GM12878 (cell line): ENCODE measurements at regions not wholly inside any gene's neighbourhood (a gene's known extent, or its start where the extent isn't known, plus 50 kb on each side); places are given as distances from the start of the nearest gene placed in this dataset.

Experiments used
- ATAC-seq: fragments of 200-7000 bp; cut with Tn5 transposase; 3 replicates; pipeline ENCODE4 v1.9.1; 2020; ENCODE audit warnings: mild to moderate bottlenecking, moderate library complexity
- BruUV-seq: library from RNA; stranded (reverse); fragments of 400-500 nt; replicated peaks from 2 replicates; lab custom pipeline; 2021; lab: Mats Ljungman, UMichigan
- CTCF ChIA-PET: fragments of 300-600 bp; sonication (Branson Sonifier 250); formaldehyde crosslinking; extraction: SDS; loops from one replicate; lab custom pipeline; 2021; ENCODE audit warnings: inconsistent platforms; lab: Yijun Ruan, JAX
- POLR2A ChIA-PET: fragments of 350-600 bp; formaldehyde crosslinking; extraction: SDS; loops from one replicate; lab custom pipeline; 2021; ENCODE audit warnings: inconsistent platforms; lab: Charles Lee
- RAD21 ChIA-PET: fragments of 300-600 bp; sonication (Branson Sonifier 250); formaldehyde crosslinking; loops from one replicate; lab custom pipeline; 2023; ENCODE audit warnings: antibody characterized with exemption; ENCODE audit not compliant: unreplicated experiment; lab: Charles Lee
- SMC1A ChIA-PET: fragments of 300-600 bp; sonication (Branson Sonifier 250); formaldehyde crosslinking; loops from one replicate; lab custom pipeline; 2023; ENCODE audit not compliant: unreplicated experiment, uncharacterized antibody; lab: Charles Lee
- DNase-seq: peaks from one replicate; pipeline ENCODE4 v3.0.0-alpha.2; 2011; ENCODE audit warnings: low read depth, low spot score
- FAIRE-seq: peaks from 3 replicates; lab custom pipeline; 2011; peaks lifted over from hg19 to GRCh38; lab: Jason Lieb, UNC
- H2AFZ ChIP-seq: 2 replicates; pipeline ENCODE4 v1.6.0; 2011; ENCODE audit warnings: low read depth, low read length, control low read depth; ENCODE audit not compliant: control insufficient read depth
- H3K27ac ChIP-seq: 2 replicates; pipeline ENCODE4 v1.5.1; 2011; ENCODE audit warnings: control low read depth; ENCODE audit not compliant: control insufficient read depth, insufficient read depth
- H3K27me3 ChIP-seq, 2 experiments: replicated peaks in 1 of 2; 2 replicates each; pipeline versions ENCODE4 v1.6.0 to v1.6.1; 2011; ENCODE audit warnings: low read length in 1 of 2; ENCODE audit not compliant: control insufficient read depth in 2 of 2, insufficient read depth in 2 of 2
- H3K36me3 ChIP-seq, 2 experiments: 2 replicates each; pipeline ENCODE4 v1.5.1; 2011; ENCODE audit warnings: low read length in 1 of 2; ENCODE audit not compliant: control insufficient read depth in 2 of 2, insufficient read depth in 2 of 2
- H3K4me1 ChIP-seq: 2 replicates; pipeline ENCODE4 v1.6.1; 2011; ENCODE audit warnings: mild to moderate bottlenecking, low read length, moderate library complexity, mixed read lengths; ENCODE audit not compliant: control insufficient read depth, insufficient read depth
- H3K4me2 ChIP-seq: 2 replicates; pipeline ENCODE4 v1.6.0; 2011; ENCODE audit warnings: control low read depth; ENCODE audit not compliant: control insufficient read depth, insufficient read depth
- H3K4me3 ChIP-seq: fragments of 200-600 bp; sonication (generic); 2 replicates; pipeline ENCODE4 v1.5.1; 2016
- H3K79me2 ChIP-seq: 2 replicates; pipeline ENCODE4 v1.6.0; 2011; ENCODE audit warnings: low read length; ENCODE audit not compliant: control insufficient read depth, insufficient read depth
- H3K9ac ChIP-seq: 2 replicates; pipeline ENCODE4 v1.8.0; 2011; ENCODE audit warnings: low read length, control low read depth, mixed read lengths; ENCODE audit not compliant: control insufficient read depth, insufficient read depth
- H3K9me3 ChIP-seq: replicated peaks from 3 replicates; pipeline ENCODE4 v1.5.1; 2011; ENCODE audit warnings: mild to moderate bottlenecking, low read length; ENCODE audit not compliant: control insufficient read depth, insufficient read depth
- H4K20me1 ChIP-seq: 2 replicates; pipeline ENCODE4 v1.6.0; 2011; ENCODE audit not compliant: control insufficient read depth, insufficient read depth
- CBX3 ChIP-seq: fragments of 200-600 bp; sonication (generic); IDR thresholded peaks from 2 replicates; pipeline ENCODE4 v1.6.1; 2016; ENCODE audit warnings: low read depth, borderline replicate concordance
- DPF2 ChIP-seq: fragments of 450-650 bp; IDR thresholded peaks from 2 replicates; pipeline ENCODE4 v1.6.1; 2017; ENCODE audit warnings: mild to moderate bottlenecking
- E2F8 ChIP-seq: fragments of 450-650 bp; IDR thresholded peaks from 2 replicates; pipeline ENCODE4 v1.6.1; 2018; ENCODE audit warnings: mild to moderate bottlenecking, low read depth, moderate library complexity; ENCODE audit not compliant: partially characterized antibody
- ETV6 ChIP-seq, 2 experiments: fragments of 450-650 bp in 1 of 2; IDR thresholded peaks in 1 of 2; conservative IDR thresholded peaks in 1 of 2; 2 replicates each; pipeline ENCODE4 v1.6.1; 2014; ENCODE audit warnings: antibody characterized with exemption in 1 of 2, borderline replicate concordance in 1 of 2, low read depth in 1 of 2, mild to moderate bottlenecking in 1 of 2, moderate library complexity in 1 of 2
- IKZF2 ChIP-seq, 2 experiments: fragments of 450-650 bp; IDR thresholded peaks; 2 replicates each; pipeline ENCODE4 v1.6.1; 2017; ENCODE audit warnings: mild to moderate bottlenecking in 2 of 2, moderate library complexity in 2 of 2
- LARP7 ChIP-seq: fragments of 450-650 bp; IDR thresholded peaks from 2 replicates; pipeline ENCODE4 v1.6.1; 2017; ENCODE audit warnings: mild to moderate bottlenecking
- MEF2B ChIP-seq: fragments of 450-650 bp; IDR thresholded peaks from 2 replicates; pipeline ENCODE4 v1.6.1; 2018; ENCODE audit warnings: mild to moderate bottlenecking, moderate library complexity; ENCODE audit not compliant: partially characterized antibody, poor library complexity, severe bottlenecking
- NFIC ChIP-seq: IDR thresholded peaks from 2 replicates; pipeline ENCODE4 v1.6.1; 2012; ENCODE audit warnings: low read depth, mild to moderate bottlenecking, inconsistent platforms, low read length, moderate library complexity
- NR2C2 ChIP-seq: IDR thresholded peaks from 2 replicates; pipeline ENCODE4 v1.6.1; 2011; ENCODE audit warnings: borderline replicate concordance, low read depth; ENCODE audit not compliant: control insufficient read depth, insufficient read length
- POLR2A ChIP-seq: IDR thresholded peaks from 2 replicates; pipeline ENCODE4 v1.6.1; 2011; ENCODE audit warnings: low read depth, mild to moderate bottlenecking, low read length
- SREBF1 ChIP-seq: IDR thresholded peaks from 2 replicates; pipeline ENCODE4 v1.6.1; 2012; ENCODE audit warnings: mild to moderate bottlenecking, low read length
- WGBS: methylation state at CpG from one replicate; pipeline ENCODE4 v1.1.6; 2016; ENCODE audit warnings: low lambda C conversion rate; ENCODE audit not compliant: insufficient replicate concordance, insufficient coverage; ENCODE audit errors: missing lambda C conversion rate; 5-methylcytosine and 5-hydroxymethylcytosine counted together
- in situ Hi-C: fragments of 300-500 bp; cut with MboI; formaldehyde crosslinking; loops from 9 replicates; pipeline ENCODE4 v1.14.3; 2018; ENCODE audit warnings: mixed read lengths
- intact Hi-C: fragments of 100-400 bp; cut with micrococcal nuclease; formaldehyde crosslinking; loops from one replicate; pipeline ENCODE4 v1.14.2; 2022; ENCODE audit not compliant: unreplicated experiment

DNA sequence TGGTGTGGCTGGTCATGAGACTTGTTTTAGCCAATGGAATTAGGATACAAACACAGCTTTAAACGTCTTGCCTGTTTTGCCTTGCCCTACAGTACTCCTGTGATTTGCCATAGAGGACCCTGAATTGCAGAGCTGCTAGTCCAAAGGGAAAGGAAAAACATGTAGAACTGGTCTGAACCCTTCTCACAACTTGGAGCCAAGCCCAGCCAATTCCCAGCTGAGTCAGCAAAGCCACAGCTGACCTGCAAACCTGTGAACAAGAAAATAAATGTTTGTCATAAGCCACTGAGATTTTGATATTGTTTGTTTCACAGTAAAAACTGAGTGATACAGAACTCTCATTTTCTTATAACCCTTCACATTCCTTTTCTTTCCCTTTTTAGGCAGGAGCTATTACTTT is 360.5 kb upstream of the API5 start:
- Histone ChIP-seq H3K36me3 (no peaks in the 10 kb centered on the region), H3K4me2 (no peak overlapping the region), H3K27me3 (no peaks in the 10 kb centered on the region), H4K20me1 (no peaks in the 10 kb centered on the region), H3K9me3 (no peaks in the 10 kb centered on the region), H2AFZ (no peak overlapping the region), H3K4me3 (no peak overlapping the region), H3K9ac (no peak overlapping the region), H3K79me2 (no peaks in the 10 kb centered on the region), H3K27ac (no peak overlapping the region), H3K4me1 (no peaks in the 10 kb centered on the region)
- ATAC-seq: no peak
- POLR2A ChIA-PET: no interaction called here
- BruUV-seq: no TSS peak
- intact Hi-C loops: no loop called here
- RAD21 ChIA-PET: no interaction called here
- CTCF ChIA-PET: no interaction called here
- FAIRE-seq: no peak
- DNase-seq: no peak
- no peak for TF ChIP-seq POLR2A
- TF ChIP-seq DPF2: no peak
- no peak for TF ChIP-seq NFIC
- TF ChIP-seq NR2C2: no peak
- TF ChIP-seq CBX3: no peak
- TF ChIP-seq SREBF1: no peak
- TF ChIP-seq ETV6 (conservative IDR thresholded peaks at IDR 0.05 in 1 of 2, IDR thresholded peaks at IDR 0.05 in 1 of 2; ENCODE audit: borderline replicate concordance in 1 of 2, low read depth in 1 of 2): no peak
- no peak for TF ChIP-seq E2F8
- no peak for TF ChIP-seq MEF2B
- TF ChIP-seq IKZF2 (IDR thresholded peaks at IDR 0.05): no peak
- TF ChIP-seq LARP7: no peak
- in situ Hi-C loops: no loop called here
- WGBS: 6% methylated on average over 1 of the region's 1 CpG
- SMC1A ChIA-PET: interaction anchor here (1.2 kb wide), 2 partner anchors 24 to 331 kb away, joined by 3 to 4 read pairs; no protein-coding TSS in a partner anchor
